ENCODE measurements at regions not wholly inside any gene's neighbourhood (a gene's known extent, or its start where the extent isn't known, plus 50 kb on each side); places are given as distances from the start of the nearest gene placed in this dataset.

DNA sequence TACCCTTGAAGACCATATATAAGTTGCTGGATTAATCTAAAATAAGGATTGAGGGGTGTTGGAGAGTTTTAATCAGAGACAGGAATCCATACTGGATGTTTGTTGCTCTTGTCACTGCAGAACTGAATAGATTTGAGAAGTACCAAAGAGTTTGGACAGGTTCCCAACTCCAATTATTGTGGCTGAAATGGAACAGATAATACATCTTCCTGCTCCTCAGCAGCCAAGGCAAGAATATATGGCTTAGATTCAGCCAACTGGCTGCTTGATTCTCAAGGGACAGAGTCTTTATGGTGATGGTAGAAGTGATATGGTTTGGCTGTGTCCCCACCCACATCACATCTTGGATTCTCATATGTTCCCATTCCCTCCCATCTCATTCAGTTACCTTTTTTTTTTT lies 97.0 kb upstream of the PDHA2 start:
- Histone ChIP-seq H3K4me2 (ENCODE audit: low read length) (no peak overlapping the region), H3K9me2 (replicated peaks; ENCODE audit: low read length) (no peaks in the 10 kb centered on the region), H3K4me1 (ENCODE audit: insufficient read depth, low read length) (no peaks in the 10 kb centered on the region), H2AFZ (ENCODE audit: low read length) (no peak overlapping the region), H3K79me2 (ENCODE audit: low read length) (no peaks in the 10 kb centered on the region), H3F3A (ENCODE audit: low read length, unreplicated experiment) (no peaks in the 10 kb centered on the region), H3K9me3 (ENCODE audit: low read length) (no peaks in the 10 kb centered on the region), H3K4me3 (ENCODE audit: low read length) (no peak overlapping the region), H3K9ac (ENCODE audit: low read length) (no peak overlapping the region), H3K27me3 (ENCODE audit: low read length) (no peaks in the 10 kb centered on the region), H3K27ac (ENCODE audit: low read length) (no peak overlapping the region), H4K20me1 (ENCODE audit: low read length) (no peaks in the 10 kb centered on the region), H3K36me3 (ENCODE audit: low read depth, low read length) (no peaks in the 10 kb centered on the region)
- no peak for ATAC-seq
- no peak for DNase-seq
- intact Hi-C loops (cut with micrococcal nuclease): no loop called here
- CTCF ChIA-PET: no interaction called here
- TF ChIP-seq EZH2phosphoT487 (IDR thresholded peaks at IDR 0.05; ENCODE audit: borderline replicate concordance, low read length) (no peak), EZH2 (IDR thresholded peaks at IDR 0.05; ENCODE audit: low read length, unreplicated experiment) (no peak)
- TF ChIP-seq, protein P1, sequence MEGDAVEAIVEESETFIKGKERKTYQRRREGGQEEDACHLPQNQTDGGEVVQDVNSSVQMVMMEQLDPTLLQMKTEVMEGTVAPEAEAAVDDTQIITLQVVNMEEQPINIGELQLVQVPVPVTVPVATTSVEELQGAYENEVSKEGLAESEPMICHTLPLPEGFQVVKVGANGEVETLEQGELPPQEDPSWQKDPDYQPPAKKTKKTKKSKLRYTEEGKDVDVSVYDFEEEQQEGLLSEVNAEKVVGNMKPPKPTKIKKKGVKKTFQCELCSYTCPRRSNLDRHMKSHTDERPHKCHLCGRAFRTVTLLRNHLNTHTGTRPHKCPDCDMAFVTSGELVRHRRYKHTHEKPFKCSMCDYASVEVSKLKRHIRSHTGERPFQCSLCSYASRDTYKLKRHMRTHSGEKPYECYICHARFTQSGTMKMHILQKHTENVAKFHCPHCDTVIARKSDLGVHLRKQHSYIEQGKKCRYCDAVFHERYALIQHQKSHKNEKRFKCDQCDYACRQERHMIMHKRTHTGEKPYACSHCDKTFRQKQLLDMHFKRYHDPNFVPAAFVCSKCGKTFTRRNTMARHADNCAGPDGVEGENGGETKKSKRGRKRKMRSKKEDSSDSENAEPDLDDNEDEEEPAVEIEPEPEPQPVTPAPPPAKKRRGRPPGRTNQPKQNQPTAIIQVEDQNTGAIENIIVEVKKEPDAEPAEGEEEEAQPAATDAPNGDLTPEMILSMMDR (conservative IDR thresholded peaks at IDR 0.05; ENCODE audit: low read depth, low read length): no peak
- BruUV-seq (replicated peaks): no TSS peak
- POLR2A ChIA-PET (ENCODE audit: unreplicated experiment): no interaction called here

DNA sequence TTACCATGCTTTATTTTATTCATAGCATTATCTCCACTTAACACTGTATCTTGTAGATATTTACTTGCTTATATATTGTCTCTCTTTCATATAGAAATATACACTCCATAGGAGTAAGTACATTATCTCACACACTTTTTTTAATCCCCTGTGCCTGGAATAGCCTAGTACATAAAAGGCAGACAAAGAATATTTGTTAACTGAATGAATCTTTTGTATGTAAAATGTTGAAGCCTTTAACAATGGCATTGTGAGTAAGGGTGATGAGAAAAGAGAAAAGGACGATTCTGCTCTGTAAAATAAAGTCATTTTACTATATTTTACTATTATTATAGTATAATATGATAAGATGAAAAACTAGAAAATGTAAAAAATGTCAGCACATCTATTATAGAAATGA lies 97.7 kb upstream of the PDHA2 start:
- Histone ChIP-seq H3K4me3 (ENCODE audit: low read length) (no peak overlapping the region), H4K20me1 (ENCODE audit: low read length) (no peaks in the 10 kb centered on the region), H3K9me2 (replicated peaks; ENCODE audit: low read length) (no peaks in the 10 kb centered on the region), H3K27me3 (ENCODE audit: low read length) (no peaks in the 10 kb centered on the region), H3K4me1 (ENCODE audit: insufficient read depth, low read length) (no peaks in the 10 kb centered on the region), H3K36me3 (ENCODE audit: low read depth, low read length) (no peaks in the 10 kb centered on the region), H3F3A (ENCODE audit: low read length, unreplicated experiment) (no peaks in the 10 kb centered on the region), H3K9me3 (ENCODE audit: low read length) (no peaks in the 10 kb centered on the region), H3K9ac (ENCODE audit: low read length) (no peak overlapping the region), H2AFZ (ENCODE audit: low read length) (no peak overlapping the region), H3K27ac (ENCODE audit: low read length) (no peak overlapping the region), H3K79me2 (ENCODE audit: low read length) (no peaks in the 10 kb centered on the region), H3K4me2 (ENCODE audit: low read length) (no peak overlapping the region)
- POLR2A ChIA-PET (ENCODE audit: unreplicated experiment): no interaction called here
- ATAC-seq (no peak), DNase-seq (no peak)
- TF ChIP-seq EZH2phosphoT487 (IDR thresholded peaks at IDR 0.05; ENCODE audit: borderline replicate concordance, low read length) (no peak), EZH2 (IDR thresholded peaks at IDR 0.05; ENCODE audit: low read length, unreplicated experiment) (no peak)
- TF ChIP-seq, protein P1 (conservative IDR thresholded peaks at IDR 0.05; ENCODE audit: low read depth, low read length): no peak
- BruUV-seq (replicated peaks): no TSS peak
- intact Hi-C loops (cut with micrococcal nuclease): no loop called here
- CTCF ChIA-PET: no interaction called here

DNA sequence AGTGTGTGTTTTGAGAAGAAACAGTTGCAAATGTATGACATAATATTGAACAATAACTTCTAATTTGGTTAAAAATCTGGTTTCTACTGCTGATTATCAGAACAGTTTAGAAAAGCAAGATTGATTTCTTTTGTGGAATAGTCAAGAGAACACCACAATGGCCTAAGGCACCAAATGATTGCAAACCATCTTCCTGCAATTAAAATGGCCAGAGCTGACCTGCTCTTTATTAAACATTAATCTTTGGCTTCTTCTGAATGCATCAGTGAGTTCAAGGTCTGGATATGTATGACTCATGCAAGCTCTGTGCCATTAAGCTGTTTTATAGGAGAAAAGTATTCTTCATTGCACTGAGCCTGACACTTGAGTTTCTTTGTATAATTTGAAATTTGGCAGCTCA lies 107.8 kb upstream of the PDHA2 start:
- no peaks in the 10 kb centered on the region for H3K9me2 ChIP-seq (replicated peaks; ENCODE audit: low read length)
- H3K4me1 ChIP-seq (ENCODE audit: insufficient read depth, low read length): 0 out of 2 replicates have a peak, but pooled peaks cover 6% of the 10 kb centered on the region
- no peak overlapping the region for H3K4me3 ChIP-seq (ENCODE audit: low read length)
- no peaks in the 10 kb centered on the region for H3K9me3 ChIP-seq (ENCODE audit: low read length)
- H3K36me3 ChIP-seq (ENCODE audit: low read depth, low read length): no peaks in the 10 kb centered on the region
- POLR2A ChIA-PET (ENCODE audit: unreplicated experiment): no interaction called here
- no peak overlapping the region for H3K27ac ChIP-seq (ENCODE audit: low read length)
- DNase-seq: peak; percentile 68
- H2AFZ ChIP-seq (ENCODE audit: low read length): no peak overlapping the region
- H3K27me3 ChIP-seq (ENCODE audit: low read length): no peaks in the 10 kb centered on the region
- CTCF ChIA-PET: no interaction called here
- no peaks in the 10 kb centered on the region for H3F3A ChIP-seq (ENCODE audit: low read length, unreplicated experiment)
- intact Hi-C loops (cut with micrococcal nuclease): no loop called here
- no peaks in the 10 kb centered on the region for H3K79me2 ChIP-seq (ENCODE audit: low read length)
- peak; percentile 96 for ATAC-seq
- H3K4me2 ChIP-seq (ENCODE audit: low read length): no peak overlapping the region
- BruUV-seq (replicated peaks): no TSS peak
- TF ChIP-seq EZH2 (IDR thresholded peaks at IDR 0.05; ENCODE audit: low read length, unreplicated experiment) (no peak), EZH2phosphoT487 (IDR thresholded peaks at IDR 0.05; ENCODE audit: borderline replicate concordance, low read length) (no peak)
- TF ChIP-seq, protein P1 (conservative IDR thresholded peaks at IDR 0.05; ENCODE audit: low read depth, low read length): no peak
- H4K20me1 ChIP-seq (ENCODE audit: low read length): no peaks in the 10 kb centered on the region
- no peak overlapping the region for H3K9ac ChIP-seq (ENCODE audit: low read length)
